Stimulated activated CD8-positive, alpha-beta memory T cell treated with anti-CD3 and anti-CD28 coated beads, Interleukin-4, amount 100 ng/mL, for 48 hours (primary cell): ENCODE measurements at regions not wholly inside any gene's neighbourhood (a gene's known extent, or its start where the extent isn't known, plus 50 kb on each side); places are given as distances from the start of the nearest gene placed in this dataset.

Experiments used
- DNase-seq: peaks from one replicate; pipeline ENCODE4 v3.0.0-alpha.2; 2020

DNA sequence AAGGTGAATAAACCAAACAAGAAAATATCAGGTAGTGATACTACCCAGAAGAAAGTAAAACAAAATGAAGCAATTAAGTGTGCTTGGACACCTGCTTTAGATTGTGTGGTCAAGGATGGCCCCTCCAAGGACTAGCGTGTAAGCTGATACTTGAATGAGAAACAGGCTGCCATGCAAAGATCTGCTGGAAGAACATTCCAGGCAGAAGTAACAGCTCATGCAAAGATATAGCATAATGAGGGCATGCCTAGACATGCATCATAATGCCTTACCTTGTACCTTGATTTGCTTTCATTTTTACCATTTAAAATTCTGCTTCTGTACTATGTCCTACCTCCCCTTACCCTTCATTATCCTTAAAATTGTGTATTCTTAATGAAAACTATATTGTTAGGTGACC, 74.8 kb upstream of the HDAC9 start:
- DNase-seq, result no peak

DNA sequence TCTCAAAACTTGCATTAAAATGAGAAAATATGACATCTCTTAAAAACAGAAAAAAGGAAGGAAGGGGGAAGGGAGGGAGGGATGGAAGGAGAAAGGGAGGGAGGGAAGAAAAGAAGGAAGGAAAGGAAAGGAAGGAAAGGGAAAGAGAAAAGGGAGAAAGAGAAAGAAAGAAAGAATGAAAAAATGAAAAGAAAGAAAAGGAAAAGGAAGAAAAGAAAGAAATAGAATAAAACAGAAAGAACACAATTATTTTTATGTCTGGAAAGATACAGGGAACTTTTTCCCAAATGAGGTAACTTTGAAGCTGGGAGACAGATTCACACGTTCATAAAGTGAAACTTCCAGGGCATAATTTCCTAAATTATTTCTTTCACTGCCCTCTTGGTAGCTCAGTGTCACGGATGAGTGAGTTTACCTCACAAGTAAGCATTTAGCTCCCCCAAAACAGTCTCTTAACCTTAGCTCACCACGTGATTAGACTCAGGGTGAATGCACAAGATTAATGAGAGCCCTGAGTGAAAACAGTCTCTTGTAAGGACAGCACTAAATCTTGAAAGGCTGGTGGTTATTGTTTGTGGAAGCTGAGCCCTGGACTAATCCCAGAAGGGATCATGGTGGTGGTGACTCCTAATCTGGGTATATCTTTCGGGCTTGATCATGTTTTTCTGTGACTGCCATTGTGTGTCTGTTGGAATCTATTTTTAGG, 74.1 kb upstream of the HDAC9 start:
- DNase-seq, result no peak

DNA sequence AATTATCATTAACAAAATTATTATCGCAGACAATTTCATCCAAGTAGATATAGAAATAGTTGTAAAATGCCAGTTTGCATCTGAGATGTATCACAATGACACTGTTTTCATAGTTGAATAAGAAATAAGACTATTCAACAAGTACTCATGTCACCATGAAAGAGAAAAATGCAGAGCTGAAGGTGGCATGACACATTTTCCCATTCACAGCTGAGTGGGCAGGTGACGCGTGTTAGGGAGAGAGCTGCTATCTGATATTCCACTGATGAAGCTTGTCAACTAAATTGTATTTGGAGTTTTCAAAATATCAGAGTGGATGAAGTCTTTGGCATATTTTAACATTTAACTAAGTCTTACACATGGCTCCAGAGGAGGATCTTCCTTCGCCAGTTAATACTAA, 70.3 kb upstream of the HDAC9 start:
- no peak for DNase-seq

DNA sequence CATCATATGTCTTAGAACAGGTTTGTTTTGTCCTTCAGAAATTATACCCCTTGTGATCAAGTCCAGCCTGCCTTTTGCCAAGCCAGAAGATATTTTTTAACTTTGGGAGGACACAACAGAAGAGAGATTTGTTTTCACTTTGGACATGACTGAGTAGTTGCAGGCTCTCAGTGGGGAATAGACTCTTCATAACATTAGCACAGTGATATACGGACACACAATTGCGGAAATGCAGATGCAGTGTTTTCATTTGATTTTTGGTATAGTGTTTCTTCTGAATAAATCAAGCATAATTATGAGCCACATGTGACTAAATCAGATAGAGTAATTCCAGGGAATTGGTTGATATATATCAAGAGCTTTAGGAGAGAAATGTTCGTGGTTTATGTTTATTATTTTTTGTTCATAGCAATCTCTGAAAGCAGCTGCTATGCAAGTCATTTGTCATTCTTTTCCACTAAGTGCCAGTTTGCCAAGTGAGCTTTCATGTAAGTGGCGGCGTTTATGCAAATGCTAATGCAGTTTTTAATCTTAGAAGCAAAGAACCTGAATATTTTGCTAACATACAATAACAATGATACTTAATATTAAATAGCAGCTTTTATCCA, 69.6 kb upstream of the HDAC9 start:
- DNase-seq, result no peak

DNA sequence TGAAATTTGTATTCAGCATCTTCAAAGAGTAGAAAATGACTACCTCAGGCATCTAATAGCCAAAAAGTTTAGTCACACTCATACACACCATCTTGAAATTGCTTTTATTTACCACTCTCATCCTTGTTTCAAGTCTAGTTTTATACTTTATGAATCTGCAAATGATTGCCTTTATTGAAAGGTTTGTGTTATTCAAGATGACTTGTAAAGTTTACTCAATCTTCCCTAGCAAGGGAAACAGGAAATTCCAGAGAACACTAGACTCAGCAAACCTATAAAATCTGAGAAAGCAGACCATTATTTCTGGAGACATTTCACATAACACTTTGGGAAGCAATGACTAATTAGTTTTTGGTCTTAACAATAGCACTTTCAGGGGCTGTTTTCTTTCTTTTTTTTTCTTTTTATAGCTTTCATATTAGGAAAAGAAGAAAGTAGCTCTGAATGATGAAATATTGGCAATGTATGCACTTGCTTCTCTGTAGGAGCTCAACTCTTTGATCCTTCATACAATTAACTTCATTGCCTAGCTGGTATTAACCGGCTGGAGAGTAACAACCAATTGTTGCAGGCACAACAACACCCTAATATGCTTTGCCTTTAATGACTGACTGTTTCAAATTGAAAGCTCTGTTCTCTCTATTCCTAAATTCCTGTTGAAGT, 68.9 kb upstream of the HDAC9 start:
- DNase-seq, result no peak

DNA sequence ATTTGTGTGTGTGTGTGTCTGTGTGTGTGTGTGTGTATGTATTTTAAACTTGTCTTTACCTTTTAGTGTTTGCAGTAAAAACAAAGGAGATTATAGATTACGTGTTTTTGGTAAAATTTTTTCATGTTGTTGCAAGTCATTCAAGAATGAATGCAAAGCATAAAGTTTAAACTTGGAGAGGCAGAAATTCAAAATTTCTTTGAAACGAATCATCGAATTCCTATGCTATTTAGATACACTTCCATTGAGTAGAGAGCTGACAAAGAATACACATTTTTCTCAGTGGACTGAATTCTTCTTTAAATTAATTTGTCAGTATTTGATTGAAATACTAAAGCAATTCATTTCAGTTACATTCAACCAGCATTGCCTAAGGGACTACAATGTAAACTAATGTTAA, 66.0 kb upstream of the HDAC9 start:
- DNase-seq, result no peak

DNA sequence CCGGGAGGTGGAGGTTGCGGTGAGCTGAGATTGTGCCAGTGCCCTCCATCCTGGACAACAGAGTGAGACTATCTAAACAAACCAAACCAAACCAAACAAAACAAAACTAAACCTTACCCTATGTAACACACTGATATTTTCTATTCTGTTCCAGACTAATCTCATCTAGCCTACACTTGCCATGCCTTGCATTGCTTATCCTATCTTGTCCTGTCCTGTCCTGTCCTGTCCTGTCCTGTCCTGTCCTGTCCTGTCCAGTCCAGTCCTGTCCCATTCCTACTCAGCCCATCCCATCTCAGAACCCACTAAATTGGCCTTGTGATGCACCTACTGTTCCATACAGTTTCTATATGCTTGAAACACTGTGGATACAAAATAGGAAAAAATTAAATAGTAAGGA, 64.7 kb upstream of the HDAC9 start:
- no peak for DNase-seq

DNA sequence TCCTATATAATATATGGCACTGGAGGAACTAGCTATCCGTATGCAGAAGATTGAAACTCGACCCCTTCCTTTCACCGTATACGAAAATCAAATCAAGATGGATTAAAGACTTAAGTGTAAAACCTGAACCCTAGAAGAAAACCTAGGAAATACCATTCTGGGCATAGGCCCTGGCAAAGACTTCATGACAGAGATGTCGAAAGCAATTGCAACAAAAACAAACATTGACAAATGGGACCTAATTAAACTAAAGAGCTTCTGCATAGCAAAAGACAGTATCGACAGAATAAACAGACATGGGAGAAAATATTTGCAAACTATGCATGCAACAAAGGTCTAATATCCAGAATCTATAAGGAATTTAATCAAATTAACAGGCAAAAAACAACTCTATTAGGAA, 61.4 kb upstream of the HDAC9 start:
- no peak for DNase-seq

DNA sequence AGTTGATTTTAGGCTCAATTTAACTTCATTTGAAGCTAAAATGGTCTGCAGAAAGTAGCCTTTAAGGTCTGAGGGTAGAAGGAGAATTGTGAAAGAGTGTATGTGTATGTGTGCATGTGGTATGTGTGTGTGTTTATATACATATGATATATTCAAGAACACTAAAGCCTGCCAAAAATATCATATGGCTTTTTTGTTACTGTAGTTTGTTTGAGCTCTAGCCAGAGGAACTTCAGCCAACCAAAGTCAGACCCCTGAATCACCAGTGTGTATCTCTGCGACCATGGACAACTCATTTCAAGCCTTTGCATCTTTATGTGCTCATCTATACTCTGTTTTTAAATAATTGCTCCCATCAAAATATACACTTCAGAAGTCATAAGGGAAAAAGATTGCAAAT, 58.4 kb upstream of the HDAC9 start:
- no peak for DNase-seq

DNA sequence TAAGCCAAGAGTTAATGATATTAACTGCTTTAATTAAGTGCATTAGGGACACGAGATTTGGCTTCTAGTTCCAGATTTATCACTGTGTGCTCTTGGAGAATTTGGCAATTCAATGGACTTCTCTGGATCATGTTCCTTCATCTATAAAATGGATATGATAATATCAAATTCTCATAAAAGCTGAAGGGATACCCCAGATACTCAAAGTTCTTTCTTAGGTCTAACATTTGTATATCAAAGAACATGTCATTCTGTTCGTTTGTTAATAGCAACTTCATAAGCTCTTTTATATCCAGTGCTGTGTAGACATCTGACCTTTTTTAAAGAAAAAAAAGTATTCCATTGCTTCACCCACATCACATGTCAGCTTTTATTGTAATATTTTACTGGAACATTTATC, 54.6 kb upstream of the HDAC9 start:
- no peak for DNase-seq

DNA sequence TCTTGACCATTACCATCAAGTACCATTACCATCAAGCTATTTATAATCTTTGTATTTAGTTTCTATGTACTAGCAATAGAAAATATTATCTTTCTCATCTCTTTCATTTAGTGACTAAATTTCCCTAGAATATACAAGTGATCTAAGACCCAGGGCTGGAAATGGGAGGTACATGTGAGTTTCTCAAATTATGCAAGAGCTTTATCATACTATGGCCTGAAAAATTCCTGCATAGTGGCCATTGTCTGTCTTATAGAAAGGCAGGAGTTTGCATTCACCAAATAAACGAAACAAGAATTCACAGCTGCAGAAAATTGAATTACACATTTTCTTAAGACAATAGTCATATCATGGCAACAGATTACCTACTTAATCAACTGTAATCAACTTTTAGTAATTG, 50.7 kb upstream of the HDAC9 start:
- DNase-seq, result no peak

DNA sequence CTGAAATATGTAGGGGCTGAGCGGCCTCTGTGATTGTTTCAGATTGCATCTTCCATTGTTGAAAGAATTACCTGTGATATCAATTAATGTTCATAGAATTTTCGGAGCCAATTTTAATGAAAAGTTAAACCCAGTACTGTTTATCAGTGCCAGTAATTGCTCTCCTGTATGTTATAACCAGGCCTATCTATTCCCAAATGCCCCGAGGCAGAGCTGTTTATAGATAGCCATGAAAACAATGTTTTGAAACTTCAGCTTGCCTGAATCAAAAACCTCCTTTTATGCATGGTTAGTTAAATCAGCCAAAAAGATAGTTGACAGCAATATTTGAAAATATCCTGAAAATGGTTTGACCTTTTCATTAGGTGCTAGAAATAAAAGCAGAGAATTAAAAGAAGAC, 50.1 kb upstream of the HDAC9 start:
- DNase-seq, result no peak
